Duodenal mucosa (tissue), 2 donors: ENCODE measurements at regions not wholly inside any gene's neighbourhood (a gene's known extent, or its start where the extent isn't known, plus 50 kb on each side); places are given as distances from the start of the nearest gene placed in this dataset.

Source experiments
- H3K27ac ChIP-seq: one replicate; pipeline ENCODE4 v1.7.0; 2013; ENCODE audit warnings: low read depth, low read length
- H3K27me3 ChIP-seq, 2 donors: one replicate each; pipeline ENCODE4 v1.7.0; 2013; ENCODE audit warnings: low read length in 2 of 2, control low read depth in 1 of 2; ENCODE audit not compliant: insufficient read depth in 2 of 2, control insufficient read depth in 1 of 2
- H3K36me3 ChIP-seq, 2 donors: one replicate each; pipeline ENCODE4 v1.7.0; 2013; ENCODE audit warnings: low read length in 2 of 2, control low read depth in 1 of 2; ENCODE audit not compliant: insufficient read depth in 2 of 2, control insufficient read depth in 1 of 2
- H3K4me1 ChIP-seq, 2 donors: one replicate each; pipeline ENCODE4 v1.7.0; 2013; ENCODE audit warnings: low read length in 2 of 2, control low read depth in 1 of 2; ENCODE audit not compliant: insufficient read depth in 2 of 2, control insufficient read depth in 1 of 2
- H3K4me3 ChIP-seq, 2 donors: one replicate each; pipeline ENCODE4 v1.7.0; 2013; ENCODE audit warnings: low read length in 2 of 2, low read depth in 1 of 2
- H3K9ac ChIP-seq, 2 donors: one replicate each; pipeline ENCODE4 v1.7.0; 2013; ENCODE audit warnings: low read length in 2 of 2, low read depth in 1 of 2
- H3K9me3 ChIP-seq, 2 donors: one replicate each; pipeline ENCODE4 v1.7.0; 2013; ENCODE audit warnings: low read length in 2 of 2, control low read depth in 1 of 2; ENCODE audit not compliant: control insufficient read depth in 1 of 2

DNA sequence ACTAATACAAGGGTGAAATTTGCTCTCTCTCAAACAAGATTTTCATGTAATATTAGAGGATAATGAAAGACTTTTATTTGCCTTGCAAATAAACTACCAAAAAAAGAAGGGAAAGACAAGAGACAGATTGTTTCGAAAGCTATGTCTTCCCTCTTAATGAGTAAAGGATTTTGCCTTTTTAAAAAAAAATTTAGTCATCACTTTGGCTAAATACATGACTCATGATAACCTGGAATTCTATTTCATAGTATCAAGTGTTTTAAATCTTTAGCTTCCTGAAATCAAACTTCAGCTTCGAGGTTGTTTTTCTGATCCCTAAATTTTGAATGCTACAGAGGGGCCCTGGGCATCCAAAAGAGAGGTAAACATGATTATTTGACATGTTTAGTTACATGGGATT lies 144.4 kb downstream of the CCDC59 start:
- Histone ChIP-seq H3K4me3 (no peak overlapping the region), H3K9ac (no peak overlapping the region), H3K27ac (no peak overlapping the region), H3K9me3 (peaks cover 0 to 7% of the 10 kb centered on the region in 2 donors), H3K4me1 (no peaks in the 10 kb centered on the region), H3K36me3 (no peaks in the 10 kb centered on the region), H3K27me3 (no peaks in the 10 kb centered on the region)

DNA sequence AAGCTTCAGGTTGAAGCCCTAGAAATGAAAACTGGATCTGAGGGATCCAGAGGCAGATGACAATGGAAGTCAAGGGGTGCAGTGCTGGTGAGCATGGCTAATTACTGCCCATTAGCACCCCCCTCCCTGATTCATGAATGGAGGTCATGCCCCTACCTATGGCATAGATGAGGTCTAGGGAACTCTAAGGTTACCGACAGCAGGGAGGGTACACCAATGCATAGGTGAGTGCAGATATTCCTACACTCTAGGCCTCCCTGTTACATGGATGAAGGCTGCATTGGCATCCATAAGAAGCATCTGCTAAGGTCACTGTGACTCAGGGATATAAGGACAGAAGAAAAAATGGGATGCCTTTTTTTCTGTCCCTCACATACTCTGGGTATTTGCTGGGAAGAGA lies 147.3 kb downstream of the CCDC59 start:
- no peaks in the 10 kb centered on the region for H3K27me3 ChIP-seq
- H3K36me3 ChIP-seq: no peaks in the 10 kb centered on the region
- H3K9me3 ChIP-seq: peaks cover 5 to 20% of the 10 kb centered on the region in 2 donors
- H3K27ac ChIP-seq: no peak overlapping the region
- H3K4me3 ChIP-seq: no peak overlapping the region
- no peak overlapping the region for H3K9ac ChIP-seq
- H3K4me1 ChIP-seq: no peaks in the 10 kb centered on the region

- H3K4me1 ChIP-seq: no peaks in the 10 kb centered on the region
- no peak overlapping the region for H3K9ac ChIP-seq
- no peaks in the 10 kb centered on the region for H3K27me3 ChIP-seq
- no peak overlapping the region for H3K4me3 ChIP-seq
- no peaks in the 10 kb centered on the region for H3K36me3 ChIP-seq
- peaks cover 6 to 28% of the 10 kb centered on the region in 2 donors for H3K9me3 ChIP-seq
- no peak overlapping the region for H3K27ac ChIP-seq
Measured at GRCh38 chr12:82209533-82209932, 148.7 kb downstream of the CCDC59 start.

- Histone ChIP-seq H3K36me3 (no peaks in the 10 kb centered on the region), H3K9me3 (peaks cover 6 to 35% of the 10 kb centered on the region in 2 donors), H3K4me3 (no peak overlapping the region), H3K27me3 (no peaks in the 10 kb centered on the region), H3K27ac (no peak overlapping the region), H3K4me1 (peaks cover 0 to 5% of the 10 kb centered on the region in 2 donors), H3K9ac (no peak overlapping the region)
Measured at GRCh38 chr12:82207556-82207955, 150.6 kb downstream of the CCDC59 start.

GRCh38 chr12:82203086-82203485 lies 155.1 kb downstream of the CCDC59 start:
- Histone ChIP-seq H3K27me3 (no peaks in the 10 kb centered on the region), H3K27ac (no peak overlapping the region), H3K4me1 (peaks cover 0 to 5% of the 10 kb centered on the region in 2 donors), H3K4me3 (no peak overlapping the region), H3K9ac (no peak overlapping the region), H3K9me3 (peaks cover 6 to 28% of the 10 kb centered on the region in 2 donors), H3K36me3 (no peaks in the 10 kb centered on the region)

- Histone ChIP-seq H3K27ac (no peak overlapping the region), H3K27me3 (no peaks in the 10 kb centered on the region), H3K4me3 (no peak overlapping the region), H3K4me1 (no peaks in the 10 kb centered on the region), H3K9ac (no peak overlapping the region), H3K36me3 (no peaks in the 10 kb centered on the region), H3K9me3 (no peaks in the 10 kb centered on the region)
Measured at GRCh38 chr12:82187595-82187994, 170.6 kb downstream of the CCDC59 start.

GRCh38 chr12:82187011-82187410 lies 171.2 kb downstream of the CCDC59 start:
- Histone ChIP-seq H3K27me3 (no peaks in the 10 kb centered on the region), H3K9ac (no peak overlapping the region), H3K27ac (no peak overlapping the region), H3K9me3 (no peaks in the 10 kb centered on the region), H3K36me3 (no peaks in the 10 kb centered on the region), H3K4me1 (no peaks in the 10 kb centered on the region), H3K4me3 (no peak overlapping the region)

GRCh38 chr12:82186282-82186681 lies 171.9 kb downstream of the CCDC59 start:
- Histone ChIP-seq H3K27me3 (no peaks in the 10 kb centered on the region), H3K27ac (no peak overlapping the region), H3K4me1 (no peaks in the 10 kb centered on the region), H3K36me3 (no peaks in the 10 kb centered on the region), H3K9ac (no peak overlapping the region), H3K9me3 (no peaks in the 10 kb centered on the region), H3K4me3 (no peak overlapping the region)

- Histone ChIP-seq H3K36me3 (no peaks in the 10 kb centered on the region), H3K4me1 (no peaks in the 10 kb centered on the region), H3K4me3 (no peak overlapping the region), H3K27ac (no peak overlapping the region), H3K9me3 (no peaks in the 10 kb centered on the region), H3K9ac (no peak overlapping the region), H3K27me3 (no peaks in the 10 kb centered on the region)
Measured at GRCh38 chr12:82184844-82185243, 173.3 kb downstream of the CCDC59 start.

DNA sequence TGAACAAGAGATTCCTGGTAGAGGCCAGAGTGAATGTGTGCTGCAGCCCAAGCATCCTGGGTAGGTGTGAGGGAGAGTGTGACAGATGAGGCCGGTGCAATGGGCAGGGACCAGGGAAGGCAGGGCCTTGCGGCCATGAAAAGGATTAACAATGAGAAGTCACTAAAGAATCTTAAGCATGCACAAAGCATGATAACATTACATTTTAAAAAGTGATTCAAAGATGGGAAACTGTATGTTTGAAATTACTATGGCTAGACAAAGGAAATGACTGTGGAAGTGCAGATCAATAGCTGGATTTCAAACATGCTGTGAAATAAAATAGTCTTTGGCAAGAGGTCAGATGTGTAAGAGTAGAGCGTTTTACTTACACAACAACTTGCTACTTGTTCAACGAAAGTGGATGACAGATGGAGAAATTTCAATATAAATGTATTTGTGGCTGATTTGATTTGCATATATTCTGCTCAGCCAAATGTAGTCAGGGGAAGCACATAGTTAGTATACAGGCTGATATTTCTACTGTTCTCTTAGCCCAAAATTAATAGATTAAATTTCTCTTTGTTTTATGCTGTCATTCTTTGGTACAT lies 175.5 kb downstream of the CCDC59 start:
- Histone ChIP-seq H3K9ac (no peak overlapping the region), H3K4me1 (no peaks in the 10 kb centered on the region), H3K36me3 (no peaks in the 10 kb centered on the region)

More for the DNA sequence above, 175.5 kb downstream of the CCDC59 start:
- Histone ChIP-seq H3K27me3 (no peaks in the 10 kb centered on the region), H3K4me3 (no peak overlapping the region), H3K9me3 (no peaks in the 10 kb centered on the region), H3K27ac (no peak overlapping the region)
